Prostate gland (tissue), 2 donors: ENCODE measurements at regions not wholly inside any gene's neighbourhood (a gene's known extent, or its start where the extent isn't known, plus 50 kb on each side); places are given as distances from the start of the nearest gene placed in this dataset.

ENCODE experiments used
- CTCF ChIP-seq, 4 experiments: fragments of 200-600 bp in 2 of 4; fragments of 450-650 bp in 2 of 4; sonication (generic) in 2 of 4; IDR thresholded peaks; 1 replicate in 3 of 4; 2 replicates in 1 of 4; pipeline ENCODE4 v1.5.1; 2016 to 2019; ENCODE audit warnings: antibody characterized with exemption in 4 of 4, mild to moderate bottlenecking in 2 of 4, moderate library complexity in 2 of 4
- POLR2AphosphoS5 ChIP-seq: sonication (generic); formaldehyde crosslinking; IDR thresholded peaks from one replicate; pipeline ENCODE4 v1.6.1; 2017; ENCODE audit warnings: antibody characterized with exemption

DNA sequence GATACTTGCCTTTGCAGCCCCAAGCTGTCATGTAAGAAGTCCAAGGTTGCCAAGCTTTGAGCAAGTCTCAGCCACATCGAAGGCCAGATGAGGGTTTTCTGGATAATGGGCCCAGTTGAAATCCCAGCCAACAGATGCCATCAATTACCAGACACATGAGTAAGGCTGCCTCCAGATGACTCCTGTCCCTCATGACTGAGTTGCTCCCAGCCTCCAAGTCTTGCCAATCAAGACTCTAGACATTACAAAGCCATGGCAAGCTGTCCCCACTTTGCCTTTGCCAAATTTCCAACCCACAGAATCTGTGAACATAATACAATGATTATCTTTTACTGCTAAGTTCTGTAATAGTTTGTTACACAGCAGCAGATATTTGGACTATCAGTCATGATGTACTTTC is 76.8 kb upstream of the ARMC2 start:
- TF ChIP-seq POLR2AphosphoS5 (no peak), CTCF (IDR thresholded peaks at IDR 0.05) (no peak)
